Gastroesophageal sphincter (tissue), 4 donors: ENCODE measurements at regions not wholly inside any gene's neighbourhood (a gene's known extent, or its start where the extent isn't known, plus 50 kb on each side); places are given as distances from the start of the nearest gene placed in this dataset.

Experiments used
- ATAC-seq: fragments of 150-250 bp; one replicate; pipeline ENCODE4 v1.9.1; 2016; ENCODE audit warnings: mild to moderate bottlenecking, moderate library complexity
- H3K27ac ChIP-seq, 4 donors: fragments of 200-600 bp; sonication (generic) in 3 of 4; 1 replicate in 3 of 4; 2 replicates in 1 of 4; pipeline ENCODE4 v1.5.1; 2016 to 2019
- H3K27me3 ChIP-seq: fragments of 200-600 bp; sonication (generic); one replicate; pipeline ENCODE4 v1.5.1; 2019
- H3K36me3 ChIP-seq, 2 donors: fragments of 200-600 bp; sonication (generic); one replicate each; pipeline ENCODE4 v1.5.1; 2019; ENCODE audit warnings: control low read depth in 1 of 2
- H3K4me1 ChIP-seq, 3 donors: fragments of 200-600 bp; sonication (generic); 1 replicate in 2 of 3; 2 replicates in 1 of 3; pipeline ENCODE4 v1.5.1; 2016 to 2019; ENCODE audit warnings: control low read depth in 2 of 3
- H3K4me3 ChIP-seq, 2 donors: fragments of 200-600 bp; sonication (generic); one replicate each; pipeline ENCODE4 v1.5.1; 2019; ENCODE audit warnings: mild to moderate bottlenecking in 1 of 2, moderate library complexity in 1 of 2
- H3K9me3 ChIP-seq, 3 donors: fragments of 200-600 bp; sonication (generic); one replicate each; pipeline ENCODE4 v1.5.1; 2017 to 2019; ENCODE audit warnings: control low read depth in 2 of 3
- EP300 ChIP-seq: sonication (generic); formaldehyde crosslinking; IDR thresholded peaks from one replicate; pipeline ENCODE4 v1.6.1; 2017; ENCODE audit warnings: antibody characterized with exemption, mild to moderate bottlenecking
- POLR2A ChIP-seq, 2 donors: fragments of 450-650 bp; IDR thresholded peaks; one replicate each; pipeline ENCODE4 v1.6.1; 2017; ENCODE audit warnings: antibody characterized with exemption in 2 of 2, mild to moderate bottlenecking in 2 of 2, moderate library complexity in 1 of 2
- POLR2AphosphoS5 ChIP-seq: sonication (generic); formaldehyde crosslinking; IDR thresholded peaks from one replicate; pipeline ENCODE4 v1.6.1; 2017; ENCODE audit warnings: antibody characterized with exemption
- WGBS, 2 donors: methylation state at CpG; one replicate each; pipeline ENCODE4 v1.1.5; 2018; ENCODE audit warnings: low coverage in 1 of 2; 5-methylcytosine and 5-hydroxymethylcytosine counted together
- TF ChIP-seq, protein P1 (sequence below), 4 experiments: fragments of 200-600 bp in 2 of 4; fragments of 450-650 bp in 2 of 4; sonication (generic) in 1 of 4; IDR thresholded peaks; one replicate each; pipeline ENCODE4 v1.5.1; 2017 to 2019; ENCODE audit warnings: antibody characterized with exemption in 4 of 4, mild to moderate bottlenecking in 2 of 4, moderate library complexity in 2 of 4

DNA sequence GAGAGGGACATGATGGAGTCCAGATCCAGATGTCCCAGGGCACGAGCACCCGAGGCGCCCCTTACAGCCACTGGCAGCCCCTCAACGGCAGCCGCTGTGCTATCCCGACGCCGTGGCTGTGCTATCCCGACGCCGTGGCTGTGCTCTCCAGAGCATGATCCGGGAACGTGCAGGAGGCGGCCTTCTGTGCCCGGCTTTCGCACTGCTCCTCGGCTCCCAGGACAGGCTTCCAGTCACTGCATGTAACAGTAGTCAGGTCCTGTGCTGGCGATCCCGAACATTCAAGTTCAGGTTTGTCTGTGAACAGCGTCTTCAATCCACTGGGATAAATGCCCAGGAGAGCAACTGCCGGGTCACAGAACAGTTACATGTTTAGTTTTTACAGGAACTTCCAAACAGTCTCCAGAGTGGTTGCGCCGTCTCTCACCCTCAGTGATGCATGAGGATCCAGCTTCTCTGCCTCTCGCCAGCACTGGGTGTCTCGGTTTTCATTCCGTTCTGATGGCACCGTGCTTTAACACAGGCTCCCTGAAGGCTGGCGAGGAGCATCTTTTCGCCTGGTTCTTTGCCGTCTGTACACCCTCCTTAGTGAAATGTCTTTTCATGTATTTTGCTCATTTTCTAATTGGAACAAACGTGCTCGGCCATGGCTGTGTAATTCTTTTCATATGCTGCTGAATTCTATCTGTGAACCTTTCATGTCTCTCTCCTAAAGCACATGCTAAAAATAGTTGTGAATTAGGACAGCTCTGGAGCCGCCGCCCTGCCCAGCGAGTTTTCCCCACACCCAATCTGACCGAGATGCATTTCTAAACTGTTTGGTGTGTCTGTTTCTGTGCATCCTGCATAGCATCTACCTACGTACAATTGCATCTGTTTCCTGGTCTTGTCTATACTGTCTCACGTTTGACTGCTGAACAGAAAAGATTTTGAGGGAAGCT lies 72.6 kb upstream of the METRNL start:
- H3K27me3 ChIP-seq, result no peaks in the 10 kb centered on the region
- peaks cover 0 to 12% of the 10 kb centered on the region in 2 donors for H3K36me3 ChIP-seq
- H3K4me3 ChIP-seq, result peak overlapping the region in 1 of 2 donors; percentile 18
- no peaks in the 10 kb centered on the region for H3K9me3 ChIP-seq
- TF ChIP-seq EP300, result no peak
- TF ChIP-seq, protein P1, sequence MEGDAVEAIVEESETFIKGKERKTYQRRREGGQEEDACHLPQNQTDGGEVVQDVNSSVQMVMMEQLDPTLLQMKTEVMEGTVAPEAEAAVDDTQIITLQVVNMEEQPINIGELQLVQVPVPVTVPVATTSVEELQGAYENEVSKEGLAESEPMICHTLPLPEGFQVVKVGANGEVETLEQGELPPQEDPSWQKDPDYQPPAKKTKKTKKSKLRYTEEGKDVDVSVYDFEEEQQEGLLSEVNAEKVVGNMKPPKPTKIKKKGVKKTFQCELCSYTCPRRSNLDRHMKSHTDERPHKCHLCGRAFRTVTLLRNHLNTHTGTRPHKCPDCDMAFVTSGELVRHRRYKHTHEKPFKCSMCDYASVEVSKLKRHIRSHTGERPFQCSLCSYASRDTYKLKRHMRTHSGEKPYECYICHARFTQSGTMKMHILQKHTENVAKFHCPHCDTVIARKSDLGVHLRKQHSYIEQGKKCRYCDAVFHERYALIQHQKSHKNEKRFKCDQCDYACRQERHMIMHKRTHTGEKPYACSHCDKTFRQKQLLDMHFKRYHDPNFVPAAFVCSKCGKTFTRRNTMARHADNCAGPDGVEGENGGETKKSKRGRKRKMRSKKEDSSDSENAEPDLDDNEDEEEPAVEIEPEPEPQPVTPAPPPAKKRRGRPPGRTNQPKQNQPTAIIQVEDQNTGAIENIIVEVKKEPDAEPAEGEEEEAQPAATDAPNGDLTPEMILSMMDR (IDR thresholded peaks at IDR 0.05), result no peak
- no peak for TF ChIP-seq POLR2AphosphoS5
- no peak for TF ChIP-seq POLR2A (IDR thresholded peaks at IDR 0.05)
- peak; percentile 39 for ATAC-seq
- H3K4me1 ChIP-seq, result peaks cover 0 to 16% (median 2%) of the 10 kb centered on the region in 3 donors
- WGBS, 2 donors, result 16 to 38% methylated on average over 7 to 9 of the region's 38 CpGs
- H3K27ac ChIP-seq, result peak overlapping the region in 2 of 4 donors; percentile 25 to 57

DNA sequence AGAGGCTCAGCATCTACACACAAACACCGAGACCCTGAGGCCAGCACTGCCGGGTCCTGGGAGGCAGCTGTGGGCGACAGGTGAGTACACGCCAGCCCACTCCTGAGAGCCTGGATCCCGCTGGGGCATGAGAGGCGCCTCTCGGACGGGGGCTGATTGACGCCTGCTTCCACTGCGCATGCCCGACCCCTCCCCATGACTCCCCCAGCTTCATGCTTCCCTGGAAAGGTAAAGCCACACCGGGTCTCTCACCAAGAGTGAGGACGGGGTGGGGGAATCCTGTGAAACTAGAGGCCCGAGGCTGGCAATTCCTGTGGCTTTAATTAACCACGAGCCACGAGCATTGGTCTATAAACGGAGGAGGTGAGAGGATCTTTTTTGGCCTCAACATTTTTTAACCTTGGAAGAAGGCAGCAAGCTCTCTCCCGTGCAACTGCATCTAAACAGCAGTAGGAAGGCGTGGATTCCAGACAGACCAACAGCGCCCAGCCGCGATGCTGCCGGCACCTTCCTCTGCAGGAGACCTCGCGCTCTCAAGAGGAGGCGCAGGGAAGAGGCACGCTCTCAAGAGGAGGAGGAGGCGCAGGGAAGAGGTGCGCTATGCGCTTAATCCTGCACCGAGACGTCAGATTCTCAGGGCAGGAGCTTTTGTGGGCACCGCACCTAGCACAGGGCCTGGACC lies 71.8 kb upstream of the METRNL start:
- no peak for ATAC-seq
- H3K4me1 ChIP-seq, result peaks cover 0 to 16% (median 2%) of the 10 kb centered on the region in 3 donors
- H3K4me3 ChIP-seq, result no peak overlapping the region
- no peaks in the 10 kb centered on the region for H3K9me3 ChIP-seq
- TF ChIP-seq EP300 (no peak), POLR2A (IDR thresholded peaks at IDR 0.05) (no peak), POLR2AphosphoS5 (no peak)
- TF ChIP-seq, protein P1 (IDR thresholded peaks at IDR 0.05), result no peak
- no peaks in the 10 kb centered on the region for H3K27me3 ChIP-seq
- WGBS, 2 donors, result 90 to 97% methylated on average over 2 to 11 of the region's 33 CpGs
- H3K27ac ChIP-seq, result peak overlapping the region in 1 of 4 donors; percentile 25
- peaks cover 0 to 7% of the 10 kb centered on the region in 2 donors for H3K36me3 ChIP-seq

DNA sequence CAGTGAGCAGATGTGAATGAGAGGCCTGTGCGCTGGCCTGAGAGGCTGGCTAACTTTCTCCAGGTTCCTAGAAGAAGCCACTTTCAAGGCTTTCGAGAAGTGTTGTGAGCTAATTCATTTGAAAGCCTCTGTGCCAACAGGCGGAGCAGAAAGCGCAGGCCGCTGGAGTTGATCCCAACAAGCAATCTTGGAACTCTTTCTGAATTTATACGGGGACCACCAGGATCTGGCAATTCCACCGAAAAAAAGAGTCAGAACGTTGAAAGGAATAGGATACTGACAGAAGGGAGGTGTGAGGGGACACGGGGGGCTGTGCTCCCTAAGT lies 71.3 kb upstream of the METRNL start:
- WGBS, 2 donors, result 86 to 87% methylated on average over 4 of the region's 9 CpGs
- Histone ChIP-seq H3K4me3 (no peak overlapping the region), H3K9me3 (no peaks in the 10 kb centered on the region), H3K27ac (no peak overlapping the region), H3K36me3 (peaks cover 0 to 7% of the 10 kb centered on the region in 2 donors), H3K4me1 (peaks cover 0 to 16% (median 2%) of the 10 kb centered on the region in 3 donors), H3K27me3 (no peaks in the 10 kb centered on the region)
- no peak for TF ChIP-seq EP300
- no peak for TF ChIP-seq POLR2AphosphoS5
- TF ChIP-seq POLR2A (IDR thresholded peaks at IDR 0.05), result no peak
- TF ChIP-seq, protein P1 (IDR thresholded peaks at IDR 0.05), result no peak
- no peak for ATAC-seq

DNA sequence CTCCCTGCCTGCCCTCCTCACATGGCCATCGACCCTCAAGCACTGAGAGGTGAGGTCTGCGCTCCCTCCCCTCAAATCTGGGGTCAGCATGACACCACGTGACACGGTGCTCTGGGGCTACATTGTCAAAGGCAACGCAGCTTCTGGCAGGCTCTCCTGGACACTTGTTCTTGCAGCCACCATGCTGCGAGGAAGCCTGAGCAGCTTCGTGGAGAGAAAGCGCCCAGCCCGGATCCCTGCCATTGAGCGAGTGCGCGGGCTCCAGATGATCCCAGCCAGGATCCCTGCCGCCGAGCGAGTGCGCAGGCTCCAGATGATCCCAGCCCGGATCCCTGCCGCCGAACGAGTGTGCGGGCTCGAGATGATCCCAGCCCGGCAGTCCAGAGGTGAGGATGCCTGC lies 70.9 kb upstream of the METRNL start:
- no peak for TF ChIP-seq EP300
- TF ChIP-seq, protein P1 (IDR thresholded peaks at IDR 0.05), result no peak
- TF ChIP-seq POLR2AphosphoS5, result no peak
- TF ChIP-seq POLR2A (IDR thresholded peaks at IDR 0.05), result no peak
- H3K36me3 ChIP-seq, result peaks cover 0 to 8% of the 10 kb centered on the region in 2 donors
- no peak overlapping the region for H3K4me3 ChIP-seq
- no peak overlapping the region for H3K27ac ChIP-seq
- no peaks in the 10 kb centered on the region for H3K27me3 ChIP-seq
- peaks cover 0 to 16% (median 2%) of the 10 kb centered on the region in 3 donors for H3K4me1 ChIP-seq
- H3K9me3 ChIP-seq, result no peaks in the 10 kb centered on the region
- WGBS, 2 donors, result 91 to 100% methylated on average over 1 to 10 of the region's 23 CpGs
- no peak for ATAC-seq
